ENCODE measurements at regions not wholly inside any gene's neighbourhood (a gene's known extent, or its start where the extent isn't known, plus 50 kb on each side); places are given as distances from the start of the nearest gene placed in this dataset.

DNA sequence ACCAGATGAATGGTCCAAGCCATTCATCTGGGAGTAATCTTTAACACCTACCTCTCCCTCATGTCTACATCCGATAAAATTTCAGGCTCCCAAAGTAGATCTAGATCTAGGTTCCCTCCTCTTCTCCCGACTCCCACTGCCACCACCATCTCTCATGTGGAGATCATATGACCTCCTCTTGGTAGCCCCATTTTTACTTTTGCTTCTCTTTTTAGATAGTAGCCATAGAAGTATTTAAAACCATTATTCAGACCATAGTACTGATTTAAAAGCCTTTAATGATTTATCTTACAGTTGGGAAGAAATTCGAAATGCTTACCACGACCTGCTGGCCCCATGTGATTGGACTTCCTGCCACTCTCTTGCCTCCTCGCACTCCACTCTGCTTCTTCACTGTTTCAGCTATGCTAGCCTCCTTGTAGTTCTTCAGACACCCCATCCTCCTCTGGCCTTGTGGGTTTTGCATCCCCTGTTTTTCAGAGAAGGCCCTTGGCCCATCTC, 98.5 kb downstream of the RASSF10 start:
- H3K4me2 ChIP-seq (ENCODE audit: low read length), result no peak overlapping the region
- H3K4me1 ChIP-seq (ENCODE audit: insufficient read depth, low read length, severe bottlenecking), result no peaks in the 10 kb centered on the region
- H3K9me3 ChIP-seq (ENCODE audit: low read length), result no peaks in the 10 kb centered on the region
- no peak overlapping the region for H3K4me3 ChIP-seq (ENCODE audit: low read depth, low read length, poor library complexity, severe bottlenecking)
- H3K27me3 ChIP-seq (ENCODE audit: insufficient read depth, low read length), result no peaks in the 10 kb centered on the region
- no peaks in the 10 kb centered on the region for H3K9me2 ChIP-seq (ENCODE audit: low read depth, low read length)
- no peaks in the 10 kb centered on the region for H3F3A ChIP-seq (ENCODE audit: insufficient read depth, low read length)
- no peaks in the 10 kb centered on the region for H4K20me1 ChIP-seq (ENCODE audit: insufficient read depth, low read length)
- H3K36me3 ChIP-seq (ENCODE audit: insufficient read depth, low read length), result no peaks in the 10 kb centered on the region
- no peak overlapping the region for H3K27ac ChIP-seq (ENCODE audit: low read depth, low read length, poor library complexity, severe bottlenecking)
- TF ChIP-seq, protein P1, sequence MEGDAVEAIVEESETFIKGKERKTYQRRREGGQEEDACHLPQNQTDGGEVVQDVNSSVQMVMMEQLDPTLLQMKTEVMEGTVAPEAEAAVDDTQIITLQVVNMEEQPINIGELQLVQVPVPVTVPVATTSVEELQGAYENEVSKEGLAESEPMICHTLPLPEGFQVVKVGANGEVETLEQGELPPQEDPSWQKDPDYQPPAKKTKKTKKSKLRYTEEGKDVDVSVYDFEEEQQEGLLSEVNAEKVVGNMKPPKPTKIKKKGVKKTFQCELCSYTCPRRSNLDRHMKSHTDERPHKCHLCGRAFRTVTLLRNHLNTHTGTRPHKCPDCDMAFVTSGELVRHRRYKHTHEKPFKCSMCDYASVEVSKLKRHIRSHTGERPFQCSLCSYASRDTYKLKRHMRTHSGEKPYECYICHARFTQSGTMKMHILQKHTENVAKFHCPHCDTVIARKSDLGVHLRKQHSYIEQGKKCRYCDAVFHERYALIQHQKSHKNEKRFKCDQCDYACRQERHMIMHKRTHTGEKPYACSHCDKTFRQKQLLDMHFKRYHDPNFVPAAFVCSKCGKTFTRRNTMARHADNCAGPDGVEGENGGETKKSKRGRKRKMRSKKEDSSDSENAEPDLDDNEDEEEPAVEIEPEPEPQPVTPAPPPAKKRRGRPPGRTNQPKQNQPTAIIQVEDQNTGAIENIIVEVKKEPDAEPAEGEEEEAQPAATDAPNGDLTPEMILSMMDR (IDR thresholded peaks at IDR 0.05; ENCODE audit: low read length), result no peak
- TF ChIP-seq EZH2 (IDR thresholded peaks at IDR 0.05; ENCODE audit: borderline replicate concordance, low read length), result no peak
- no peak overlapping the region for H2AFZ ChIP-seq (ENCODE audit: low read length)
- H3K79me2 ChIP-seq (ENCODE audit: insufficient read depth, low read length), result no peaks in the 10 kb centered on the region
- no peak overlapping the region for H3K9ac ChIP-seq (ENCODE audit: low read length)

DNA sequence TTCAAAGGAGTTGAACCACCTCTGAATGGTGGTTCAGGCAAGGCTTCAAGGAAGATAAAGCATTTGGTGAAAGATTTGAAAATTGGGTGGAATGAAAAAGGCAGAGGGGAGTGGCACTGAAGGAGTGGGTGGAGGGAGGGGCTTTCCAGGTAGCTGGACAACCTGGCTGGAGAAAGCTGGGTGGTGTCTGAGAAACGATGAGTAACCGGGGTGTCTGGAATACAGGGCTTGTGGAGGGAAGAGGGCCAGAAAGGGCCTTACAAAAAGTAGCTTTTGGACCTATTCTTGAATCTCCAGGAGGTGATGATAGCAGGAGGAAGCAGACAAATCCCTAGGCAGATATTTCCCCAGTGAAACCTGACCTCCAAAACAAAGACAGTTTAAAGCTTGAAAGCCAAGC, 99.3 kb downstream of the RASSF10 start:
- no peaks in the 10 kb centered on the region for H3K27me3 ChIP-seq (ENCODE audit: insufficient read depth, low read length)
- H3K27ac ChIP-seq (ENCODE audit: low read depth, low read length, poor library complexity, severe bottlenecking), result no peak overlapping the region
- no peaks in the 10 kb centered on the region for H3K9me3 ChIP-seq (ENCODE audit: low read length)
- H4K20me1 ChIP-seq (ENCODE audit: insufficient read depth, low read length), result no peaks in the 10 kb centered on the region
- no peaks in the 10 kb centered on the region for H3K4me1 ChIP-seq (ENCODE audit: insufficient read depth, low read length, severe bottlenecking)
- H3K9me2 ChIP-seq (ENCODE audit: low read depth, low read length), result no peaks in the 10 kb centered on the region
- no peaks in the 10 kb centered on the region for H3K36me3 ChIP-seq (ENCODE audit: insufficient read depth, low read length)
- no peaks in the 10 kb centered on the region for H3F3A ChIP-seq (ENCODE audit: insufficient read depth, low read length)
- no peak overlapping the region for H3K9ac ChIP-seq (ENCODE audit: low read length)
- no peak for TF ChIP-seq EZH2 (IDR thresholded peaks at IDR 0.05; ENCODE audit: borderline replicate concordance, low read length)
- TF ChIP-seq, protein P1 (IDR thresholded peaks at IDR 0.05; ENCODE audit: low read length), result no peak
- no peak overlapping the region for H3K4me2 ChIP-seq (ENCODE audit: low read length)
- no peak overlapping the region for H2AFZ ChIP-seq (ENCODE audit: low read length)
- no peaks in the 10 kb centered on the region for H3K79me2 ChIP-seq (ENCODE audit: insufficient read depth, low read length)
- H3K4me3 ChIP-seq (ENCODE audit: low read depth, low read length, poor library complexity, severe bottlenecking), result no peak overlapping the region

DNA sequence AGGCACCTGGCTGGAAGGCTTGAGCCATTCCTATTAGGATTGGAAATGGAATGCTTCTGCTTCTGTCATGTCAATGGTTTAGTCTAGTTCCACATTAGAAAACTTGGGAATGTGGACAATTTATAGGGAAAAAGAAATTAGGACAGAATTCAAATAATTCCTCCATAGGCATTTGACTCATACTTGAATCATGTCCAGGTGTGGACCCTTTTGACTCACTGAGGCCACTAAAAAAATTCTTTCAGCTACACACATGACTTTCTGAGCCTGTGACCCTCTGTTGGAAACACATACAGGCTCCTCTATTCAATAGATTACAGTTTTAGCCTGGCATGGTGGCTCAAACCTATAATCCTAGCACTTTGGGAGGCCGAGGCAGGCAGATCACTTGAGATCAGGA, 100.5 kb downstream of the RASSF10 start:
- H3K4me3 ChIP-seq (ENCODE audit: low read depth, low read length, poor library complexity, severe bottlenecking), result no peak overlapping the region
- no peaks in the 10 kb centered on the region for H3K9me2 ChIP-seq (ENCODE audit: low read depth, low read length)
- H4K20me1 ChIP-seq (ENCODE audit: insufficient read depth, low read length), result no peaks in the 10 kb centered on the region
- H3K27ac ChIP-seq (ENCODE audit: low read depth, low read length, poor library complexity, severe bottlenecking), result no peak overlapping the region
- H3K27me3 ChIP-seq (ENCODE audit: insufficient read depth, low read length), result no peaks in the 10 kb centered on the region
- H3K9ac ChIP-seq (ENCODE audit: low read length), result no peak overlapping the region
- H3F3A ChIP-seq (ENCODE audit: insufficient read depth, low read length), result no peaks in the 10 kb centered on the region
- H2AFZ ChIP-seq (ENCODE audit: low read length), result no peak overlapping the region
- no peaks in the 10 kb centered on the region for H3K79me2 ChIP-seq (ENCODE audit: insufficient read depth, low read length)
- H3K9me3 ChIP-seq (ENCODE audit: low read length), result no peaks in the 10 kb centered on the region
- H3K36me3 ChIP-seq (ENCODE audit: insufficient read depth, low read length), result no peaks in the 10 kb centered on the region
- no peaks in the 10 kb centered on the region for H3K4me1 ChIP-seq (ENCODE audit: insufficient read depth, low read length, severe bottlenecking)
- TF ChIP-seq, protein P1 (IDR thresholded peaks at IDR 0.05; ENCODE audit: low read length), result no peak
- TF ChIP-seq EZH2 (IDR thresholded peaks at IDR 0.05; ENCODE audit: borderline replicate concordance, low read length), result no peak
- H3K4me2 ChIP-seq (ENCODE audit: low read length), result no peak overlapping the region

All from OCI-LY1 (cell line).